COR-L47 (cell line): ENCODE measurements at regions not wholly inside any gene's neighbourhood (a gene's known extent, or its start where the extent isn't known, plus 50 kb on each side); places are given as distances from the start of the nearest gene placed in this dataset.
A peak's percentile ranks its signal among the peaks of the same experiment; 100 is the strongest.
"Not testable (repeated sequence)": the region's sequence is repeated elsewhere in the genome, so short reads cannot be mapped to it uniquely, and the experiment has no call there.

Source experiments
- DNase-seq: peaks from one replicate; lab custom pipeline; 2025; lab: John Stamatoyannopoulos, UW

- no peak for DNase-seq
These were observed 202.7 kb downstream of the POM121L12 start for GRCh38 chr7:53238021-53238605.

- DNase-seq: not testable (repeated sequence)
These were observed 203.7 kb downstream of the POM121L12 start for GRCh38 chr7:53239151-53239550.

- no peak for DNase-seq
These were observed 210.3 kb downstream of the POM121L12 start for GRCh38 chr7:53245721-53246120.

- no peak for DNase-seq
These were observed 211.5 kb downstream of the POM121L12 start for GRCh38 chr7:53246957-53247356.

GRCh38 chr7:53252539-53252938, 217.1 kb downstream of the POM121L12 start:
- DNase-seq: no peak

GRCh38 chr7:53272081-53272480, 236.6 kb downstream of the POM121L12 start:
- DNase-seq: no peak

GRCh38 chr7:53281312-53281711, 245.9 kb downstream of the POM121L12 start:
- no peak for DNase-seq

GRCh38 chr7:53292341-53292740, 256.9 kb downstream of the POM121L12 start:
- no peak for DNase-seq

GRCh38 chr7:53302496-53303246, 267.2 kb downstream of the POM121L12 start:
- no peak for DNase-seq

- no peak for DNase-seq
These were observed 268.3 kb downstream of the POM121L12 start for GRCh38 chr7:53303781-53304180.

GRCh38 chr7:53306846-53307245, 271.4 kb downstream of the POM121L12 start:
- DNase-seq: no peak

- DNase-seq: no peak
These were observed 275.8 kb downstream of the POM121L12 start for GRCh38 chr7:53311205-53311604.

GRCh38 chr7:53315981-53316380, 280.5 kb downstream of the POM121L12 start:
- no peak for DNase-seq

GRCh38 chr7:53318566-53318965, 283.1 kb downstream of the POM121L12 start:
- no peak for DNase-seq

- DNase-seq: no peak
These were observed 289.6 kb downstream of the POM121L12 start for GRCh38 chr7:53325061-53325460.

- DNase-seq: no peak
These were observed 291.2 kb downstream of the POM121L12 start for GRCh38 chr7:53326634-53327033.

- DNase-seq: no peak
These were observed 300.8 kb downstream of the POM121L12 start for GRCh38 chr7:53336105-53336668.

GRCh38 chr7:53340220-53340619, 304.8 kb downstream of the POM121L12 start:
- no peak for DNase-seq

GRCh38 chr7:53350241-53350640, 314.8 kb downstream of the POM121L12 start:
- peak; percentile 21 for DNase-seq

- DNase-seq: no peak
These were observed 316.2 kb downstream of the POM121L12 start for GRCh38 chr7:53351681-53352080.

GRCh38 chr7:53358269-53358668, 322.8 kb downstream of the POM121L12 start:
- DNase-seq: no peak

- no peak for DNase-seq
These were observed 347.7 kb downstream of the POM121L12 start for GRCh38 chr7:53383131-53383530.

- DNase-seq: not testable (repeated sequence)
These were observed 349.8 kb downstream of the POM121L12 start for GRCh38 chr7:53385239-53385638.
